Aorta (tissue), 5 donors: ENCODE measurements at regions not wholly inside any gene's neighbourhood (a gene's known extent, or its start where the extent isn't known, plus 50 kb on each side); places are given as distances from the start of the nearest gene placed in this dataset.

Experiments
- ATAC-seq: fragments of 200-7000 bp; cut with Tn5 transposase; one replicate; pipeline ENCODE4 v1.9.1; 2022; ENCODE audit warnings: moderate library complexity; ENCODE audit not compliant: low FRiP score
- DNase-seq, 2 donors: peaks; one replicate each; pipeline ENCODE4 v3.0.0-alpha.2; 2020
- H3K27ac ChIP-seq, 2 donors: one replicate each; pipeline ENCODE4 v1.5.1; 2013; ENCODE audit warnings: low read length in 2 of 2, mild to moderate bottlenecking in 2 of 2, moderate library complexity in 2 of 2, control low read depth in 1 of 2, inconsistent platforms in 1 of 2, low read depth in 1 of 2
- H3K27me3 ChIP-seq, 2 donors: one replicate each; pipeline ENCODE4 v1.6.1; 2013; ENCODE audit warnings: control low read depth in 1 of 2, low read length in 1 of 2, mild to moderate bottlenecking in 1 of 2, moderate library complexity in 1 of 2; ENCODE audit not compliant: insufficient read depth in 2 of 2, control insufficient read depth in 1 of 2
- H3K36me3 ChIP-seq, 2 donors: one replicate each; pipeline ENCODE4 v1.6.1; 2013; ENCODE audit warnings: control low read depth in 1 of 2, low read length in 1 of 2, mild to moderate bottlenecking in 1 of 2; ENCODE audit not compliant: insufficient read depth in 2 of 2, control insufficient read depth in 1 of 2
- H3K4me1 ChIP-seq, 2 donors: one replicate each; pipeline ENCODE4 v1.6.1; 2013; ENCODE audit warnings: low read length in 2 of 2, control low read depth in 1 of 2, mild to moderate bottlenecking in 1 of 2, moderate library complexity in 1 of 2; ENCODE audit not compliant: insufficient read depth in 2 of 2, control insufficient read depth in 1 of 2
- H3K4me3 ChIP-seq, 2 donors: one replicate each; pipeline ENCODE4 v1.5.1; 2013; ENCODE audit warnings: low read length in 2 of 2, control low read depth in 1 of 2, mild to moderate bottlenecking in 1 of 2
- H3K9me3 ChIP-seq: one replicate; pipeline ENCODE4 v1.6.1; 2013; ENCODE audit warnings: mild to moderate bottlenecking, low read length; ENCODE audit not compliant: control insufficient read depth
- WGBS, 2 donors: extraction: QIAGEN DNeasy Blood & Tissue Kit; methylation state at CpG; one replicate each; pipeline ENCODE4 v1.1.7; 2013; 5-methylcytosine and 5-hydroxymethylcytosine counted together
- intact Hi-C, 2 donors: fragments of 100-400 bp; cut with DNase I; formaldehyde crosslinking; loops; one replicate each; pipeline versions ENCODE4 v1.14.2 to v1.15.0; 2022
- donor health status: healthy with polysubstance abuse.
- donor health status: Bipolar disorder and iron deficiency.
- donor health status: DM: no; HTN: no; CAD: no.
- donor health status: DM: no; HTN: no; CAD: no.
- donor health status: DM: yes; HTN: yes; CAD: no.

DNA sequence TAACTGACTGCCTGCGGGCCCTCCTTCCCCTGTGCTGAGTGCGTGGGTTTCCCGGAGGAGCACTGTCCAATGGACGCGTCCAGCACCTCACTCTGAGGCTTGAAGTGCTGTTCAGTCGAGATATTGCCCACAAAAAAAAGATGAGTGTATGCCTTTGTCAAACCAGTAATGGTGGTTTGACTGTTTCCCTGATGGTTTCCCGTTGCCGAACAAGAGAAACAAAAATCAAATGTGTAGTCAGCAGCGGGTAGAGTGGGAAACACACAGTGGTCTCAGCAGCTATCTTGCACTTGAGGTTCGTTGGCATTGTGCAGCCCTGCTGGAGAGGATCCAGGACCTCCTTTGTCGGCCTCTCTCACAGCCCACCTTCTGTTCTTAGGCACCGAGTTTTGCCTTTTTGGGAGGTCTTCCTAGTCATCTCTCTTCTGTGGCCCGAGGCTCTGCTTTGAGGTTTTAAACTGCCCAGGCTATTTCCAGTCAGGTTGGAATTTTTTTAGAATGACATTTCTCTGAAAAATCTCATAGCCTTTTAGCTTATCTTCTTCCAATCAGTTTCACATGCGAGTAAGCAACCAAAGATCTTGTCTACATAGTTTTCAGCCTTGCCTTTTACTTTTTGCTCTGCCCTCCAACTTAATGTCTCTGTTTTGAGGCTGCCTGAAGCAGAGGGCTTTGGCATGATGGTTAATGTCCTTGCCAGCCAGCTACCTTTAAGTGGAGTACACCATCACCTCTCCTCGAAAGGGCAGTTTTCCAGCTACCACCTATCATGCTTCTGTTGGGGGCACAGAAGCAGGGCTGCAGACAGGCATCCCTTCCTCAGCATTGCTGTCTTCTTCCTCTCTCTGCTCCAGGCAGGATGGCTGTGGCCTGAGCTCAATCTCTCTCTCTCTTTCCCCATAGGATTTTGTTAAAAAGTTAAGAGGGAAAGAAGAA, 132.3 kb downstream of the URB2 start:
- H3K9me3 ChIP-seq = peaks cover 4% of the 10 kb centered on the region
- H3K4me3 ChIP-seq = no peak overlapping the region
- H3K4me1 ChIP-seq = no peaks in the 10 kb centered on the region
- peak in 1 of 2 donors; percentile 55 for DNase-seq
- ATAC-seq = no peak
- WGBS, 2 donors = 77 to 86% methylated on average over 15 of the region's 15 CpGs
- H3K27ac ChIP-seq = no peak overlapping the region
- intact Hi-C loops = no loop called here
- H3K27me3 ChIP-seq = no peaks in the 10 kb centered on the region
- no peaks in the 10 kb centered on the region for H3K36me3 ChIP-seq

DNA sequence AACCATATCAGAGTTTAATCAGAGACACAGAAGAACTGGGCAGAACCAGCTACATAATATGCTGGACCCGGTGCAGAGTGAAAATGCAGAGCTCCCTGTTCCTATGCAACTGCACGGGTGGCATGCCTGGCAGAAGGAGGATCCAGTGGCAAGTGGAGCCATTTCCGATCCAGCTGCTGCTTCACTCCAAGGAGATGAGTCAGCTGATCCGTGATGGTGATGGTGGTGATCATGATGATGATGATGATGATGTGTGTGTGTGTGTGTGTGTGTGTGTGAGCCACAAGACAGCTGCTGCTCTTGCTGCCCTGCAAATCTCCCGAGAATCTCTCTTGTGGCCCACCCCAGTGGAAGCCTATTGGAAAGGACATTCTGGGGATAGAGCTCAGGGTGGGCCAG, 133.0 kb downstream of the URB2 start:
- Histone ChIP-seq H3K9me3 (peaks cover 4% of the 10 kb centered on the region), H3K4me1 (no peaks in the 10 kb centered on the region), H3K27me3 (no peaks in the 10 kb centered on the region), H3K36me3 (no peaks in the 10 kb centered on the region), H3K27ac (no peak overlapping the region), H3K4me3 (no peak overlapping the region)
- ATAC-seq (no peak), DNase-seq (no peak)
- intact Hi-C loops = no loop called here
- WGBS, 2 donors = 87 to 89% methylated on average over 5 of the region's 5 CpGs

DNA sequence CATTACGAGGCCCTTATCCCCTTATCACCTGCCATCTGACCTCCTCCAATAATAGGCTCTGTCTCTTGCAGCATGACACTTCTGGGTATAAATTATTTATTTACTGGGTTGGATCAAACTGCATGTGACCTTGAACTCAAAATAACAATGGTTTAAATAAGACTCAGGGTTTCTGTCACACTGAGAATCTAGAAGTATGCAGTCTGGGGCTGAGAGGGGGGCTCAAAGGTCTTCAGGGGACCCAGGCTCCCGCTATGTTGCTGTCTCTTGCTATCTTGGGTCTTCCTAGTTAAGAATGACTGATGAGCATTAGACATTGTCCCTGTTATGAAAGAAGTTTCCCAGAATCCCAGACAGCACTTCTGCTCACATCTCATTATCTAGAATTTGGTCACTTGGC, 133.5 kb downstream of the URB2 start:
- 95 to 96% methylated on average over 2 of the region's 2 CpGs for WGBS, 2 donors
- no peak for ATAC-seq
- no peaks in the 10 kb centered on the region for H3K27me3 ChIP-seq
- H3K36me3 ChIP-seq = no peaks in the 10 kb centered on the region
- intact Hi-C loops = no loop called here
- no peak overlapping the region for H3K4me3 ChIP-seq
- H3K27ac ChIP-seq = no peak overlapping the region
- peaks cover 4% of the 10 kb centered on the region for H3K9me3 ChIP-seq
- DNase-seq = no peak
- H3K4me1 ChIP-seq = no peaks in the 10 kb centered on the region

- H3K27me3 ChIP-seq = no peaks in the 10 kb centered on the region
- WGBS, 2 donors = 94 to 96% methylated on average over 7 of the region's 7 CpGs
- no peak for ATAC-seq
- no peaks in the 10 kb centered on the region for H3K36me3 ChIP-seq
- intact Hi-C loops = no loop called here
- peaks cover 4% of the 10 kb centered on the region for H3K9me3 ChIP-seq
- H3K27ac ChIP-seq = no peak overlapping the region
- H3K4me1 ChIP-seq = no peaks in the 10 kb centered on the region
- no peak for DNase-seq
- no peak overlapping the region for H3K4me3 ChIP-seq
Measured at GRCh38 chr1:229760478-229760996, 134.5 kb downstream of the URB2 start.

DNA sequence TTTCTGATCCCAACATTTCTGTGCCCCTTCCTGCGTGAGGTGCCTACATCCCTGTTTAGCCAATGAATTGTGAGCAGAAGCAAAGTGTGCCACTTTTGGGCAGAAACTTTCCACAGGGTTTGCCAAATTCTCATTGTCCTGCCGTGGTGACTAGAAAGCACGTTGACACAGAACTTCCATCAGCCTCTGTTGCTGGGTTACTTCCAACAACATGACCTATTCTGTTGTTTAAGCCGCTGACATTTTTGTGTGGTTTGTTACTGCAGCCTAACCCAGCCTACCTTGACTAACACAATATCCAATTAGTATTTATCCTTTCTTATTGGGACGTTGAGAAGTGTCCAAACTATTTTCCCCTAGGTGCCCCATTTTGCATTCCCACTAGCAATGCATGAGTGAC, 136.8 kb downstream of the URB2 start:
- H3K27me3 ChIP-seq = no peaks in the 10 kb centered on the region
- ATAC-seq (no peak), DNase-seq (no peak)
- H3K36me3 ChIP-seq = no peaks in the 10 kb centered on the region
- H3K9me3 ChIP-seq = no peaks in the 10 kb centered on the region
- intact Hi-C loops = no loop called here
- 34 to 40% methylated on average over 5 of the region's 5 CpGs for WGBS, 2 donors
- no peak overlapping the region for H3K27ac ChIP-seq
- no peak overlapping the region for H3K4me3 ChIP-seq
- H3K4me1 ChIP-seq = no peaks in the 10 kb centered on the region

DNA sequence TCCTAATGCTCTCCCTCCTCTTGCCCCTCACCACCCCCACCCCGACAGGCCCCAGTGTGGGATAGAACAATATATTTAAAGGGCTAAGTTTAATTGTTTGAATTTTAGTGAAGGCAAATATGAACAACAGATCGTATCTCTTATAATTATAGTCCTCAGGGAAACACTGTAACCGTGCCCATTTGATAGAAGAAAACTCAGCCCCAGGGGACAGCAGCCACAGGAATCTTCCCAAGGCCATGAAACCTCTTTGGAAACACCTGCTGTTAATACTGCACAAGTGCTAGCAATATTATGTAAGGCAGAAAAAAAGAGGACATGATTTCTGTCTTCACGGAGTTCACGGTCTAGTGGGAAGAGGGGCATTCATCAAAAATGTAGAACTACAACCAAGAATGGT, 142.2 kb downstream of the URB2 start:
- H3K4me3 ChIP-seq = no peak overlapping the region
- no peaks in the 10 kb centered on the region for H3K36me3 ChIP-seq
- no peak for ATAC-seq
- peaks cover 2% of the 10 kb centered on the region for H3K9me3 ChIP-seq
- H3K27ac ChIP-seq = no peak overlapping the region
- H3K27me3 ChIP-seq = no peaks in the 10 kb centered on the region
- intact Hi-C loops = no loop called here
- no peak for DNase-seq
- no peaks in the 10 kb centered on the region for H3K4me1 ChIP-seq
- 92% methylated on average over 5 of the region's 5 CpGs for WGBS, 2 donors

GRCh38 chr1:229769006-229769405, 143.0 kb downstream of the URB2 start:
- 90 to 92% methylated on average over 3 of the region's 3 CpGs for WGBS, 2 donors
- Histone ChIP-seq H3K4me3 (no peak overlapping the region), H3K36me3 (no peaks in the 10 kb centered on the region), H3K27me3 (no peaks in the 10 kb centered on the region), H3K4me1 (no peaks in the 10 kb centered on the region), H3K9me3 (peaks cover 2% of the 10 kb centered on the region), H3K27ac (no peak overlapping the region)
- DNase-seq (no peak), ATAC-seq (no peak)
- intact Hi-C loops = no loop called here

DNA sequence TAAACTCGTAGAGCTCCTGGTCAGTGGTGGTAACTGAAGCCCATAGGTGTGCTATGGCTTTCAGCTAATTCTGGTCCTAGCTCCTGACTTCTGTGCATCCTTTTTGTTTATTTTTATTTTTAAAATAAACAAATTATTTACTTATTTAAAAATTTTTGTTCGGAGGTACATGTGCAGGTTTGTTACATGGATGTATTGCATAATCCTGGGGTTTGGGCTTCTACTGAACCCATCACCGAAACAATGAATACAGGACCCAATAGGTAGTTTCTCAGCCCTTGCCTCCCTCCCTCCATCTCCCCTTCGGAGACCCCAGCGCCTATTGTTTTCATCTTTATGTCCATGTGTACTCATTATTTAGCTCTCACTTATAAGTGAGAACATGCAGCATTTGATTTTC, 143.8 kb downstream of the URB2 start:
- no peak overlapping the region for H3K27ac ChIP-seq
- H3K36me3 ChIP-seq = no peaks in the 10 kb centered on the region
- WGBS, 2 donors = 94 to 95% methylated on average over 5 of the region's 5 CpGs
- peaks cover 2% of the 10 kb centered on the region for H3K9me3 ChIP-seq
- no peak for DNase-seq
- no peak for ATAC-seq
- no peak overlapping the region for H3K4me3 ChIP-seq
- H3K27me3 ChIP-seq = no peaks in the 10 kb centered on the region
- intact Hi-C loops = no loop called here
- no peaks in the 10 kb centered on the region for H3K4me1 ChIP-seq

DNA sequence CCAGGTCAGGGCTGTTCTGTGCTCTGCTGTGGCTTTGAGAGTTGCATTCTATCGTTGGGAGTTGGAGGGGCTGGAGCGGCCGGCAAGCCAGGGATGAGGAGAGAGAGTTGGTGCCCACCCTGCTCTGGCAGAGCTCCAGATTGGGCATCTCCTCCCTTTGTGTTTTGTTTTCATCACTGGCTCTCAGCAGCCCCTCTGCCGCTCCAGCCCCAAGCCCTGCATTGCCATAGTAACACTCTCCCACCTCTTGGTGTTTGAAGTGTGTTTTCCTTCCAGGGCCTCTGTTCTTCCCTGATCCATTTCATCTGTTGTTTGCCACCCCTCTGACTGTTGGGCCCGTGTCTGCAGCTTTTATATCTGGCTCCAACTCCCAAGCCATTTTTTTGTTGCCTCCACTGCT, 152.7 kb downstream of the URB2 start:
- ATAC-seq = no peak
- Histone ChIP-seq H3K9me3 (no peaks in the 10 kb centered on the region), H3K4me3 (no peak overlapping the region), H3K4me1 (no peaks in the 10 kb centered on the region), H3K27ac (no peak overlapping the region), H3K27me3 (no peaks in the 10 kb centered on the region), H3K36me3 (no peaks in the 10 kb centered on the region)
- intact Hi-C loops = no loop called here
- 83 to 85% methylated on average over 5 of the region's 5 CpGs for WGBS, 2 donors
- no peak for DNase-seq
